ENCODE measurements at regions not wholly inside any gene's neighbourhood (a gene's known extent, or its start where the extent isn't known, plus 50 kb on each side); places are given as distances from the start of the nearest gene placed in this dataset.

DNA sequence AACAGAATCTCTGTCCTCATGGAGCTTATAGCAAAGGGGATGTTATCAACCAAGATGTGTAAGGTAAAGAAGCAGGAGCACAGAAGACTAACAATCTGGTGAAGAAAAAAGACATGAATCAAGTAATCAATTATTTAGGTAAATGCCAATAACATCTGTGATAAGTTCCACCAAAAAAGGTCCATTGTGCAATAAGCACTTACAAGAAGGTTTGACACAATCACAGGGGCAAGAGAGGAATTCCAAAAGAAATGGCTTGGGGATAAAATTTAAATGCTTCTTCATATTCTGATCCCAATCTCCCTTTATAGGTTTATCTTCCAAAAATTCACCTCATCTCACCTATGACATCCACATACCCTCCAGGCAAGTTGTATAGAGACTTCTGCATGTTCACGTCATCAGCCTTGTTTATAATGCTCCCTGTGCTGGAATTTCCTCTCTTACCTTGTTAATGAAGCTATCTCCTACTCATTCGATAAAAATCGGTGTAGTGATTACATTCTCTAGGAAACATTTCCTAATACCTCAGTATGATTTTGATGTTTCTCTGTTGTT is 53.6 kb upstream of the DPT start:
- intact Hi-C loops (cut with DNase I, micrococcal nuclease) = no loop called here
- ChIA-PET POLR2A (no interaction called here), CTCF (no interaction called here)
- no peaks in the 10 kb centered on the region for H3K9me3 Mint-ChIP-seq (ENCODE audit: low read depth)
- no peaks in the 10 kb centered on the region for H3K36me3 Mint-ChIP-seq (ENCODE audit: low read depth)
- no peak overlapping the region for H3K27ac Mint-ChIP-seq
- DNase-seq (no peak), ATAC-seq (no peak)
- H3K4me3 Mint-ChIP-seq = no peak overlapping the region
- H3K27me3 Mint-ChIP-seq = peaks cover 27% of the 10 kb centered on the region
- H3K4me1 Mint-ChIP-seq = no peaks in the 10 kb centered on the region

DNA sequence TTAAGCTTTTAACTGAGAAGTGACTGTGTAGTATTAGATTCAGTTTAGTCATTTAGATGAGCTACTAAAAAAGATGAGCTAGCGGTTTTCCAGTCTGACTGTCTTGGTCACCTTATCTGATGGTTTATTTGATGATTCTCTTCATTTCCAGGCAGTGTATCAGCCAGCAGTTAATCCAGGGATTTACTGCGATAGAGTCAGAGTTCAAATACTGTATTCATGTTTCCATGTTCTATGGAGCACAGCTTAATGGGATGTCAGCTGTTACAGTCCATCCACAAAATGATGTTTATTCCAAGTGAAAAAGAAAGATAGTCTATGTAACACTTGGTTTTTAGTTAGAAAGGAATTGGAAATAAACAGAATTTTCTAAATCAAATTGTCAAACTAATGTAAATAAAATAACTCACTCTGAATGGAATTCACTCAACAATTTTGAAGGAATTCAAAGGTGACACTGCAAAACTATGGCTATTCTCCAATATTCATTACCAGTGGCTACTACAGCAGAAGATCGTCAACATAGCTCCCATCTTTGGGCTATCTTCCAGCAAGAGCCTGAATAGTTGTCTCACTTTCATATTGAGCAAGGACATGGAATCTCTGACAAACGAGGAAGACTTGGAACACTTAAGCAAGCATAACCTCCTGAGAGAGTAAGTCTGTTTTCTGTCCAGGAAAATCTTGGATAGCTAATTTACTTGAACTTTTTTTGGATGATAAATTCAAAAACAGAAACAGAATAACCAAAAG is 54.6 kb upstream of the DPT start:
- POLR2A ChIA-PET = interaction anchor here (0.6 kb wide), 1 partner anchor 276 kb away, joined by 3 read pairs; no protein-coding TSS in a partner anchor
- Mint-ChIP-seq H3K27me3 (peaks cover 27% of the 10 kb centered on the region), H3K4me1 (no peaks in the 10 kb centered on the region), H3K36me3 (ENCODE audit: low read depth) (no peaks in the 10 kb centered on the region), H3K4me3 (no peak overlapping the region), H3K27ac (no peak overlapping the region), H3K9me3 (ENCODE audit: low read depth) (no peaks in the 10 kb centered on the region)
- intact Hi-C loops (cut with DNase I, micrococcal nuclease) = no loop called here
- CTCF ChIA-PET = interaction anchor here (0.9 kb wide), 1 partner anchor 17 kb away, joined by 3 read pairs; no protein-coding TSS in a partner anchor
- DNase-seq (no peak), ATAC-seq (no peak)

DNA sequence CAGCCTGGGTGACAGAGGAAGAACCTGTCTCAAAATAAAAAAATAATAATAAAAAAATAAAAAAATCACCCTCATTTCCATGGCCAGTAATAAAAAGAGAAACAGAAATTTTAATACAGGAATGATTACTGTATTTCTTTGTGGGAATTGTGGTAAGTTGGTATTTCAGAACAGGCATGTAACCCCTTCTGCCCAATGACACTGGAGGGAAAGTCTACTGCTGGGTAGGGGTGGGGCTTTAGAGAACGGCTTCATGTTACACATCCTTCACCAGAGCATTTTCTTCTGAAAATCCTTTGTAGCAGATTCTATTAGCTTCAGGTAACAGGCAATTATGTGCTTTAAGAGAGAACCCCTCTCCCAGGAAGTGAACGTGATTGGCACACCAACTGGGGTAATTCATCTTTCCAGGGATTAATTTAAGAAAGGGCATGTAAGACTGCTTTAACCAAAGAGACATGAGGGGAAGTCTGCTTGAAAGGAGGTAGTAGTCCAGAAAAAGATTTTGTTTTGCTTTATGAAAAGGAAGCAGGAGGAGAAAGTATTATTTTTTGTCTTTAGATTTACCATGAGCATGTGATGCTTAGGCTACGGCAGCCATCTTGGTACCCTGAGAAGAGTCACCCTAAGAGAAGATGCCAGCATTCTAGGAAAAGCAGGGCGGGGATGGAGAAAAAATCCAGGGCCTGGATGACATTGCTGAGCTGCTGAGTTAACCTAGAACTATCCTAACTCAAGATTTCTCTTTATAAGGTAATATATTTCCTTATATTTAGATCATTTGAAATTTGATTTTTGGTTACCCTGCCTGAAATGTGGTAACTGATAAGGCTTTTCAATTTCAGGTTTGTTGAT is 57.7 kb upstream of the DPT start:
- H3K9me3 Mint-ChIP-seq (ENCODE audit: low read depth) = no peaks in the 10 kb centered on the region
- intact Hi-C loops (cut with DNase I, micrococcal nuclease) = no loop called here
- no peak for ATAC-seq
- ChIA-PET POLR2A (no interaction called here), CTCF (interaction anchor here (0.6 kb wide), 1 partner anchor 597 kb away, joined by 3 read pairs; no protein-coding TSS in a partner anchor)
- H3K36me3 Mint-ChIP-seq (ENCODE audit: low read depth) = no peaks in the 10 kb centered on the region
- H3K27me3 Mint-ChIP-seq = peaks cover 25% of the 10 kb centered on the region
- H3K27ac Mint-ChIP-seq = no peak overlapping the region
- no peak overlapping the region for H3K4me3 Mint-ChIP-seq
- no peak for DNase-seq
- H3K4me1 Mint-ChIP-seq = no peaks in the 10 kb centered on the region

DNA sequence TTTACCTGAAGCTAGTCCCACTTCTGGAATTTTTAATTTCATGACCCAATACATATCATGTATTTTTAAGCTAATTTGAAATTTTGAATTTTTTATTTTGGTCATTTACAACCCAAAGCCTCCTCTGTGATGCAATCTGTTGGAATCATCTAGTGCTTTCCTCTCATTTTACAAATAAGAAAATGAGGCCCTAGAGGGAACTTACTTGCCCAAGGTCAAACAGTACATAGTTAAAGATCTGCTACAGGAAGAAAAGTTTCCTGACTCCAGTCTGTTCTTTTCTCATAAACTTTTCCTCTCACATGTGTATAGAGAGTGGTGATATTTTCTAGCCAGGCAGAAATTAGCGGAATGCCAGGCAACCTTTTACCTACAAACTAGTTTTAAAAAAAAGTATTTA is 59.3 kb upstream of the DPT start:
- ATAC-seq (no peak), DNase-seq (no peak)
- no peaks in the 10 kb centered on the region for H3K9me3 Mint-ChIP-seq (ENCODE audit: low read depth)
- H3K36me3 Mint-ChIP-seq (ENCODE audit: low read depth) = no peaks in the 10 kb centered on the region
- H3K27ac Mint-ChIP-seq = no peak overlapping the region
- CTCF ChIA-PET = no interaction called here
- no peaks in the 10 kb centered on the region for H3K4me1 Mint-ChIP-seq
- peaks cover 17% of the 10 kb centered on the region for H3K27me3 Mint-ChIP-seq
- H3K4me3 Mint-ChIP-seq = no peak overlapping the region
- intact Hi-C loops (cut with DNase I, micrococcal nuclease) = no loop called here
- POLR2A ChIA-PET = no interaction called here

DNA sequence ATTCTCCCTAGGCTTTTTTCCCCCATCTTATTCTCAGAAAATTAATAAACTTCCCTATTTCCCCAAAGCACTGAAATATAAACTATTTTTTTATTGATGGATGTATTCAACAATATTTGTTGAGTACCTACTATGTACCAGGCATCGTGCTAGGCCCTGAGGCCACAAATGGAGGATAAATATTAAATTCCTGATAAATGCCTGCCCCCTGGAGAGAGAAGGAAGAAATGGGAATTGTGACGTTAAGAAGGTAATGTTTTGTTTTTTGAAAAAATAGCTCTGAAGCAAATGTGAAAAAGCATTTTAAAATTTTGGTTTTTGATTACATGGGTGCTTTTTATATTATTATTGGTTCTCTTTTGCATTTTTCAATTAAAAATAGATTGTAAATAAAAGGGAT is 60.5 kb upstream of the DPT start:
- H3K4me1 Mint-ChIP-seq = no peaks in the 10 kb centered on the region
- ATAC-seq = no peak
- H3K27me3 Mint-ChIP-seq = peaks cover 10% of the 10 kb centered on the region
- CTCF ChIA-PET = no interaction called here
- H3K36me3 Mint-ChIP-seq (ENCODE audit: low read depth) = no peaks in the 10 kb centered on the region
- H3K4me3 Mint-ChIP-seq = no peak overlapping the region
- POLR2A ChIA-PET = no interaction called here
- intact Hi-C loops (cut with DNase I, micrococcal nuclease) = no loop called here
- no peaks in the 10 kb centered on the region for H3K9me3 Mint-ChIP-seq (ENCODE audit: low read depth)
- H3K27ac Mint-ChIP-seq = no peak overlapping the region
- no peak for DNase-seq

DNA sequence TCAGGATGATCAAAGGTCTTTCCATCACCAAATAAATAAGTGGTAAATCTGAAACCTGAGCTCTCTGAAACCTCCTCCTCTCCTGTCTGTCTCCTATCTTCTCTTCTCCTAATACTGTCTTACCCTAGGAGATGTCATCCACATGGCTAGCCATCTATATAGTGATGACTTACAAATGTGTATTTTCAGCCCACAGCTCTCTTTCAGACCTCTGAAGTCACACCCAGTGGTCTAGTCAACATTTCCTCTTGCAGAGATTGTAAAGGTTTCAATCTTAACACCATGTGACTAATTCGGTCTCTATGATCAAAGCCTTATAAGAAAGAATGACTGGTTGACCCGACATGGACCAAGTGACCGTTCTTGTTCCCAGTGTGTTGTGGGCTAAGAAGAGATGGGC is 63.1 kb upstream of the DPT start:
- POLR2A ChIA-PET = no interaction called here
- DNase-seq (no peak), ATAC-seq (peak; percentile 26)
- Mint-ChIP-seq H3K4me1 (no peaks in the 10 kb centered on the region), H3K4me3 (no peak overlapping the region), H3K27ac (no peak overlapping the region), H3K9me3 (ENCODE audit: low read depth) (no peaks in the 10 kb centered on the region), H3K27me3 (peaks cover 9% of the 10 kb centered on the region), H3K36me3 (ENCODE audit: low read depth) (no peaks in the 10 kb centered on the region)
- CTCF ChIA-PET = interaction anchor here (0.9 kb wide), 1 partner anchor 560 kb away, joined by 4 read pairs; no protein-coding TSS in a partner anchor
- intact Hi-C loops (cut with DNase I, micrococcal nuclease) = no loop called here

DNA sequence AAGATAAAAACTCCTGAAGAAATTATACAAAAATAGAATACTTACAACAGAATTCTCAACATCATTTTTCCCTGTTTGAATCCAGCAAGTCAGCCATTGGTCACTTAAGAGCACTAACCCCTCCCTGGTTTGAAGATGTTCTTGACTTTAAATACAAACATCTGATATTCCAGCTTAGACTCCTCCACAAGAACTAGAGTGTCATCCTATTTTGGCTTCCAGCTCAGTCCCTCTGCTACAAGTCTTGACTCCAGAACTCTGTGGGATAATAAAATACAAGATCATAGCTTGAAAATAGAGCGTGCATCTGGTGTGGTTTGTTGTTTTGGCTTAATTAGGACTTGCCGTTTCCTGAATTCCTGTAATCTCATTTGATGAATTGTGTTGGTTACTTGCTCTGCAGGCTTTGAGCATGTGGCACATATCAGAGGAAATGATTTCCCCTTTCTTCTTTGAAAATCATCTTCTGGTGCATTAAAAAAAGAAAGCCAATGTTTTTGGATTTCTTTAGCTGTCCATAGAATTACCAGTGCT is 63.7 kb upstream of the DPT start:
- DNase-seq (no peak), ATAC-seq (no peak)
- no peaks in the 10 kb centered on the region for H3K9me3 Mint-ChIP-seq (ENCODE audit: low read depth)
- peaks cover 9% of the 10 kb centered on the region for H3K27me3 Mint-ChIP-seq
- H3K27ac Mint-ChIP-seq = no peak overlapping the region
- H3K4me1 Mint-ChIP-seq = no peaks in the 10 kb centered on the region
- no peaks in the 10 kb centered on the region for H3K36me3 Mint-ChIP-seq (ENCODE audit: low read depth)
- no peak overlapping the region for H3K4me3 Mint-ChIP-seq
- POLR2A ChIA-PET = no interaction called here
- CTCF ChIA-PET = interaction anchor here (0.9 kb wide), 1 partner anchor 560 kb away, joined by 4 read pairs; no protein-coding TSS in a partner anchor
- intact Hi-C loops (cut with DNase I, micrococcal nuclease) = no loop called here

DNA sequence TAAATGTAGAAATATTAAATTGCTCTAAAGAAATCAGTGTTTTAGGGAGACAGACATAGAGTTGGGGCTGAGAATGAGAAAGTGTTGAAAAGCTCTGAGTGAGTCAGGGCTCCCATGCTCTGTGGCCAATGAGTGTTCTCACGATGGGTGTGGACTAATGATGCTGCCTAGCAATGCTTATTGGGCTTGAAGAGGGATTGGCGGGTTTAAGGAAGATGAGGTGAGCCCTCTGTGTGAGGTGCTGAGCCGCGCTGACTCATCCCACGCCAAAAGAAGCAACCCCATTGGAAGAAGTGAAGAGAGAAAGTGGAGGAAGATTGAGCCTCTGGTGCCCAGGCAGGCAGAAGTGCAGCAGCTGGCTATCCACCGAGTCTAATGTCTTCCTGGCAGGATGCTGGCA is 65.1 kb upstream of the DPT start:
- no peak overlapping the region for H3K4me3 Mint-ChIP-seq
- ATAC-seq (no peak), DNase-seq (no peak)
- ChIA-PET POLR2A (no interaction called here), CTCF (no interaction called here)
- H3K9me3 Mint-ChIP-seq (ENCODE audit: low read depth) = no peaks in the 10 kb centered on the region
- H3K27me3 Mint-ChIP-seq = peaks cover 9% of the 10 kb centered on the region
- no peak overlapping the region for H3K27ac Mint-ChIP-seq
- intact Hi-C loops (cut with DNase I, micrococcal nuclease) = no loop called here
- H3K36me3 Mint-ChIP-seq (ENCODE audit: low read depth) = no peaks in the 10 kb centered on the region
- H3K4me1 Mint-ChIP-seq = no peaks in the 10 kb centered on the region

DNA sequence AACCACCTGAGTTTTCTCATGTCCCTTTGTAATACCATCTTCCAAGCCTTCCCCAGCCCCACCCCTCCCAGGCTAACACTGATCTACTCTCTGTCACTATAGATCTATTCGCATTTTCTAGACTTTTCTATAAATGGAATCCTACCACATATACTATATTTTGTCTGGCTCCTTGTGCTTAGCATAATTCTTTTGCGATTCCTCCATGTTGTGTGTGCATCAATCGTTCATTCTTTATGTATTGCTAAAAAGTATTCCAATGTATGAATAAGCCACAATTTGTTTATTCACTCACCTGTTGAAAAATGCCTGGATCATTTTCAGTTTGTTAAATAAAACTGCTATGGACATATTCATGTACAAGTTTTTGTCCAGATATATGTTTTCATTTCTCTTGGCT is 66.7 kb upstream of the DPT start:
- ATAC-seq = no peak
- Mint-ChIP-seq H3K4me3 (no peak overlapping the region), H3K27me3 (peaks cover 13% of the 10 kb centered on the region), H3K9me3 (ENCODE audit: low read depth) (no peaks in the 10 kb centered on the region), H3K27ac (no peak overlapping the region), H3K36me3 (ENCODE audit: low read depth) (no peaks in the 10 kb centered on the region), H3K4me1 (no peaks in the 10 kb centered on the region)
- DNase-seq = no peak
- CTCF ChIA-PET = no interaction called here
- POLR2A ChIA-PET = no interaction called here
- intact Hi-C loops (cut with DNase I, micrococcal nuclease) = no loop called here

DNA sequence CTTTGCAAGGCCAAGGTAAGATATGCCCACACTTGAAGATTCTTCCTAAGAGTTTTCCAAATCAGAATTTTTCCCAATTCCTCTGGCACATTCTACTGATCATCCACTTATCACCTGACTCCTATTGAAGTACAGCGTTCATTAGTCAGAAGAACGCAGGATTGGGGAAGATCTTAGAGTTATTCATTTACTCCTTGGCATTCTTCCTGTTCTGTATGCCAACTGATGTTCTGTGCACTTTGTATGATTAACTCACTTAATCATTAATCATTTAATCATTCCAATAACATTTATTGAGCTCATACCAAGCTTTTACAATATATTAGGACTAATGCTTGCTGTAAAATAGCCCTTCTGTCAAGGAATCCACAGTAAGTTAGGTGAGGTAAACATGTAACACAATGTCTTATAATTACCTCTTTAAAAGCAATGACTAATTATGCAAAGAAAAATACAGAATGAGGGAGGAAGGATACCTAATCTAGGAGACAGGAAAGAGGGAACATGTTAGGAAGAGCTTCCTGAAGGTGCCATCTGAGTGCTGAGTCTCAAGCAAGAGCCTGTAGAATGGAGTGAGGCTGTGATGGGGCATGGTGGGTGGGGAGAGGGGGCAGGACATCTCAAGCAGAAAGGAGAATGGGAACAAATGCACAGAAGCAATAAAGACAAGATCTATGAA is 71.1 kb upstream of the DPT start:
- intact Hi-C loops (cut with DNase I, micrococcal nuclease) = no loop called here
- POLR2A ChIA-PET = no interaction called here
- peaks cover 9% of the 10 kb centered on the region for H3K27me3 Mint-ChIP-seq

DNA sequence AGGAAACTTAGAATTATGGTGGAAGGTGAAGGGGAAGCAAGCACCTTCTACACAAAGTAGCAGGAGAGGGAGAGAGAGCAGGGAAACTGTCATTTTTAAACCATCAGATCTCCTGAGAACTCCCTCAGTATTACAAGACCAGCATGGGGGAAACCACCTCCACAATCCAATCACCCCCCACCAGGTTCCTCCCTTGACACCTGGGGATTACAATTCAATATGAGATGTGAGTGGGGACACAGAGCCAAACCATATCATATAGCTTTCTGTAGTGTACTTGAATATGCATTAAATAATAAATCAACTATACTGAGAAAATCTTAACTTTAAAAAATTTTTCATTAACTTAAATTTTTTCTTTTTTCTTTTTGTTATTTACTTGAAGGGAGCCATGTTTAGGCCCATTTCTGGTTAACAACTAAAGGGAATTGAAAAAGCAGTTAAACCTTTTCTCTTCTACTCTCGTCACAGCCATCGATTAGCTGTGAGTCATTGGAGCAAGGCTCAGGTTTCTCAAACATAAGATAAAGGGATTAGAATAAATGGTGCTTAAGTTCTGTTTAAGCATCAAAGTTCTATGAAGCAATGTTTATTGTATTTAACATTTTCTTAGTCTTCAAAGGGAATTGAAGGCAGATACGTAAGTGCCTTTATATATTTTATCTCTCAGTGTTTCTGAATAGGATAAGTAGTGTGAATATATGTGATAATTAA is 72.2 kb upstream of the DPT start:
- no peak for ATAC-seq
- no peaks in the 10 kb centered on the region for H3K4me1 Mint-ChIP-seq
- no peak overlapping the region for H3K4me3 Mint-ChIP-seq
- no peaks in the 10 kb centered on the region for H3K9me3 Mint-ChIP-seq (ENCODE audit: low read depth)
- H3K27me3 Mint-ChIP-seq = peaks cover 9% of the 10 kb centered on the region
- ChIA-PET POLR2A (no interaction called here), CTCF (no interaction called here)
- no peak for DNase-seq
- H3K27ac Mint-ChIP-seq = no peak overlapping the region
- no peaks in the 10 kb centered on the region for H3K36me3 Mint-ChIP-seq (ENCODE audit: low read depth)
- intact Hi-C loops (cut with DNase I, micrococcal nuclease) = no loop called here

More for the DNA sequence above, 71.1 kb upstream of the DPT start:
- CTCF ChIA-PET = interaction anchor here (0.7 kb wide), 1 partner anchor 16 kb away, joined by 3 read pairs; no protein-coding TSS in a partner anchor
- ATAC-seq (no peak), DNase-seq (no peak)
- Mint-ChIP-seq H3K4me3 (no peak overlapping the region), H3K9me3 (ENCODE audit: low read depth) (no peaks in the 10 kb centered on the region), H3K27ac (no peak overlapping the region), H3K4me1 (no peaks in the 10 kb centered on the region), H3K36me3 (ENCODE audit: low read depth) (no peaks in the 10 kb centered on the region)
